ENCODE measurements at regions not wholly inside any gene's neighbourhood (a gene's known extent, or its start where the extent isn't known, plus 50 kb on each side); places are given as distances from the start of the nearest gene placed in this dataset.

GRCh38 chr20:11766961-11767360 lies 150.7 kb upstream of the BTBD3 start:
- TF ChIP-seq CTCF (IDR thresholded peaks at IDR 0.05; ENCODE audit: control insufficient read depth, insufficient read depth, low read depth, low read length, missing control alignments): no peak
- DNase-seq (ENCODE audit: low read depth): no peak
- H3K4me3 ChIP-seq (ENCODE audit: control insufficient read depth, low read depth, low read length): no peak overlapping the region

GRCh38 chr20:11769825-11770224 lies 147.9 kb upstream of the BTBD3 start:
- DNase-seq (ENCODE audit: low read depth): no peak
- no peak for TF ChIP-seq CTCF (IDR thresholded peaks at IDR 0.05; ENCODE audit: control insufficient read depth, insufficient read depth, low read depth, low read length, missing control alignments)
- no peak overlapping the region for H3K4me3 ChIP-seq (ENCODE audit: control insufficient read depth, low read depth, low read length)

GRCh38 chr20:11772226-11772730 lies 145.4 kb upstream of the BTBD3 start:
- TF ChIP-seq CTCF (IDR thresholded peaks at IDR 0.05; ENCODE audit: control insufficient read depth, insufficient read depth, low read depth, low read length, missing control alignments): no peak
- DNase-seq (ENCODE audit: low read depth): no peak
- no peak overlapping the region for H3K4me3 ChIP-seq (ENCODE audit: control insufficient read depth, low read depth, low read length)

- no peak for TF ChIP-seq CTCF (IDR thresholded peaks at IDR 0.05; ENCODE audit: control insufficient read depth, insufficient read depth, low read depth, low read length, missing control alignments)
- H3K4me3 ChIP-seq (ENCODE audit: control insufficient read depth, low read depth, low read length): no peak overlapping the region
Observed at GRCh38 chr20:11776687-11777086, 141.0 kb upstream of the BTBD3 start.

GRCh38 chr20:11777387-11778205 lies 140.1 kb upstream of the BTBD3 start:
- H3K4me3 ChIP-seq (ENCODE audit: control insufficient read depth, low read depth, low read length): no peak overlapping the region; the same call in 1 of the 2 replicates
- no peak for DNase-seq (ENCODE audit: low read depth)

More at GRCh38 chr20:11776687-11777086, 141.0 kb upstream of the BTBD3 start:
- no peak for DNase-seq (ENCODE audit: low read depth)

GRCh38 chr20:11778206-11778570 lies 139.5 kb upstream of the BTBD3 start:
- TF ChIP-seq CTCF (IDR thresholded peaks at IDR 0.05; ENCODE audit: control insufficient read depth, insufficient read depth, low read depth, low read length, missing control alignments): no peak
- no peak for DNase-seq (ENCODE audit: low read depth)
- H3K4me3 ChIP-seq (ENCODE audit: control insufficient read depth, low read depth, low read length): no peak overlapping the region

More at GRCh38 chr20:11777387-11778205, 140.1 kb upstream of the BTBD3 start:
- TF ChIP-seq CTCF (IDR thresholded peaks at IDR 0.05; ENCODE audit: control insufficient read depth, insufficient read depth, low read depth, low read length, missing control alignments): no peak

Data from AG09309 (cell line).